Left ventricle myocardium inferior (tissue), 1 donor: ENCODE measurements at regions not wholly inside any gene's neighbourhood (a gene's known extent, or its start where the extent isn't known, plus 50 kb on each side); places are given as distances from the start of the nearest gene placed in this dataset.
"Not testable (repeated sequence)": the region's sequence is repeated elsewhere in the genome, so short reads cannot be mapped to it uniquely, and the experiment has no call there.

Source experiments
- DNase-seq: peaks from one replicate; pipeline ENCODE4 v3.0.0-alpha.2; 2020
- H3K27ac ChIP-seq: fragments of 200-600 bp; replicated peaks from 2 replicates; pipeline ENCODE4 v1.8.0; 2021
- H3K27me3 ChIP-seq: fragments of 200-600 bp; 2 replicates; pipeline ENCODE4 v1.8.0; 2021; ENCODE audit warnings: low read depth
- H3K36me3 ChIP-seq: fragments of 200-600 bp; 2 replicates; pipeline ENCODE4 v1.8.0; 2021
- H3K4me1 ChIP-seq: fragments of 200-600 bp; 2 replicates; pipeline ENCODE4 v1.8.0; 2021
- H3K4me3 ChIP-seq: fragments of 200-600 bp; 2 replicates; pipeline ENCODE4 v1.8.0; 2021; ENCODE audit warnings: mild to moderate bottlenecking, moderate library complexity
- H3K9me3 ChIP-seq: fragments of 200-600 bp; replicated peaks from 2 replicates; pipeline ENCODE4 v1.8.0; 2021
- intact Hi-C: fragments of 100-400 bp; cut with micrococcal nuclease; formaldehyde crosslinking; loops from one replicate; pipeline ENCODE4 v1.11.0; 2022
- TF ChIP-seq, protein P1 (sequence below): fragments of 200-600 bp; IDR thresholded peaks from 2 replicates; pipeline ENCODE4 v1.8.0; 2021; ENCODE audit warnings: antibody characterized with exemption, mild to moderate bottlenecking, borderline replicate concordance
- donor health status: DM: no; HTN: yes; CAD: no; lungs with severe emphysema.

GRCh38 chr15:21260966-21261395 lies 179.3 kb downstream of the POTEB3 start:
- intact Hi-C loops, result no loop called here
- TF ChIP-seq, protein P1, sequence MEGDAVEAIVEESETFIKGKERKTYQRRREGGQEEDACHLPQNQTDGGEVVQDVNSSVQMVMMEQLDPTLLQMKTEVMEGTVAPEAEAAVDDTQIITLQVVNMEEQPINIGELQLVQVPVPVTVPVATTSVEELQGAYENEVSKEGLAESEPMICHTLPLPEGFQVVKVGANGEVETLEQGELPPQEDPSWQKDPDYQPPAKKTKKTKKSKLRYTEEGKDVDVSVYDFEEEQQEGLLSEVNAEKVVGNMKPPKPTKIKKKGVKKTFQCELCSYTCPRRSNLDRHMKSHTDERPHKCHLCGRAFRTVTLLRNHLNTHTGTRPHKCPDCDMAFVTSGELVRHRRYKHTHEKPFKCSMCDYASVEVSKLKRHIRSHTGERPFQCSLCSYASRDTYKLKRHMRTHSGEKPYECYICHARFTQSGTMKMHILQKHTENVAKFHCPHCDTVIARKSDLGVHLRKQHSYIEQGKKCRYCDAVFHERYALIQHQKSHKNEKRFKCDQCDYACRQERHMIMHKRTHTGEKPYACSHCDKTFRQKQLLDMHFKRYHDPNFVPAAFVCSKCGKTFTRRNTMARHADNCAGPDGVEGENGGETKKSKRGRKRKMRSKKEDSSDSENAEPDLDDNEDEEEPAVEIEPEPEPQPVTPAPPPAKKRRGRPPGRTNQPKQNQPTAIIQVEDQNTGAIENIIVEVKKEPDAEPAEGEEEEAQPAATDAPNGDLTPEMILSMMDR, result no peak
- H3K36me3 ChIP-seq, result no peaks in the 10 kb centered on the region
- no peak overlapping the region for H3K4me3 ChIP-seq
- peak; percentile 20 for DNase-seq
- H3K27ac ChIP-seq, result no peak overlapping the region
- H3K9me3 ChIP-seq, result no peaks in the 10 kb centered on the region
- H3K4me1 ChIP-seq, result no peaks in the 10 kb centered on the region
- peaks cover 20% of the 10 kb centered on the region for H3K27me3 ChIP-seq

DNA sequence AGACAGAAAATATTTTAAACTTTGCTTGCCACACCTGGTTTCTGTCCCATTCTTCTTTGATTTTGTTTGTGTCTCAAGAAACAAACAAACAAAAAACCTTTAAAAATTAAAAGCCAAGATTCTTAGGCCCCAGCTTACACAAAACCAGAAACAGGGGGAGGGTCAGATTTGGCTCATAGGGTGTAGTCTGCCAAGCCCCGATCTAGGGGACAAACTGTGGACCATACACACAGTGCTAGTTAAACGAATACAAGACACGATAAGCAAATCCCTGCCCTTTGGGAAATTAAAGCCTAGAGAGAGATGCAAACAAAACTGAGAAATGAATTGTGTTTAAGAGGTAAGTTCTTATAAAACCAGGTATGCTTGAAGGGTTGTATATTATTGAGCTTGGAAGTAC lies 181.7 kb downstream of the POTEB3 start:
- H3K4me1 ChIP-seq, intact Hi-C loops, H3K36me3 ChIP-seq, H3K4me3 ChIP-seq, H3K27ac ChIP-seq, DNase-seq, H3K9me3 ChIP-seq: not testable (repeated sequence)
- H3K27me3 ChIP-seq, result peaks cover 20% of the 10 kb centered on the region

DNA sequence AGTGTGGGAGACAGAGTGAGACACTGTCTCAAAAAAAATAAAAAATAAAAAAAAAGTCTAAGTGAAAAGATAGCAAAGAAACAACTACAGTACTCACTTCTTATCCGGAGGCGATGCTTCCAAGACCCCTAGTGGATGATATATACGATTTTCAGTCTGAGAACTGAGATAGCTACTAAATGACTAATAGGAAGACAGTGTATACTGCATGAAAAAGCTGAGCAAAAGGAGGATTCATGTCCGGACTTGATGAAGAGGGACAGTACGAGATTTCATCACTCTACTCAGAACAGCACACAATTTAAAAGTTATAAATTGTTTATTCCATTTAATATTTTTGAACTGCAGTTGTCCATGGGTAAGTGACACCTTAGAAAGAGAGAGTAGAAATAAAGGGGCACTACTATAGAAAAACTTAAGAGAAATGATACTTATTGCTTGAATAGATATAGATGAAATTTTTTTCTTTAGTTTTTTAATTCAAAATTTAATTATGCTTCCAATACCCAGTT lies 190.7 kb downstream of the POTEB3 start:
- DNase-seq, H3K36me3 ChIP-seq, H3K27ac ChIP-seq, H3K27me3 ChIP-seq, H3K9me3 ChIP-seq, intact Hi-C loops, H3K4me3 ChIP-seq, H3K4me1 ChIP-seq: not testable (repeated sequence)
